ENCODE measurements at regions not wholly inside any gene's neighbourhood (a gene's known extent, or its start where the extent isn't known, plus 50 kb on each side); places are given as distances from the start of the nearest gene placed in this dataset.

- Histone ChIP-seq H3K27me3 (replicated peaks in 1 of 2; ENCODE audit: control insufficient read depth in 2 of 2, insufficient read depth in 2 of 2, low read length in 1 of 2) (no peaks in the 10 kb centered on the region), H3K4me2 (ENCODE audit: control insufficient read depth, insufficient read depth) (no peak overlapping the region), H3K9me3 (replicated peaks; ENCODE audit: control insufficient read depth, insufficient read depth, low read length) (no peaks in the 10 kb centered on the region), H3K4me3 (no peak overlapping the region), H3K79me2 (ENCODE audit: control insufficient read depth, insufficient read depth, low read length) (no peaks in the 10 kb centered on the region), H3K4me1 (ENCODE audit: control insufficient read depth, insufficient read depth, low read length) (no peaks in the 10 kb centered on the region), H3K36me3 (ENCODE audit: control insufficient read depth in 2 of 2, insufficient read depth in 2 of 2, low read length in 1 of 2) (no peaks in the 10 kb centered on the region), H3K27ac (ENCODE audit: control insufficient read depth, insufficient read depth) (no peak overlapping the region), H3K9ac (ENCODE audit: control insufficient read depth, insufficient read depth, low read length) (no peak overlapping the region), H4K20me1 (ENCODE audit: control insufficient read depth, insufficient read depth) (no peaks in the 10 kb centered on the region), H2AFZ (ENCODE audit: control insufficient read depth, low read depth, low read length) (no peak overlapping the region)
- 31% methylated on average over 5 of the region's 5 CpGs for WGBS (ENCODE audit: insufficient coverage, insufficient replicate concordance, low lambda C conversion rate, missing lambda C conversion rate)
- TF ChIP-seq TBL1XR1 (IDR thresholded peaks at IDR 0.05; ENCODE audit: low read depth, low read length) (no peak), NFXL1 (IDR thresholded peaks at IDR 0.05; ENCODE audit: borderline replicate concordance) (no peak), SIN3A (IDR thresholded peaks at IDR 0.05; ENCODE audit: low read depth, low read length) (no peak), DPF2 (IDR thresholded peaks at IDR 0.05) (no peak), NRF1 (conservative IDR thresholded peaks at IDR 0.05; ENCODE audit: low read depth, low read length) (no peak), CEBPB (IDR thresholded peaks at IDR 0.05; ENCODE audit: borderline replicate concordance in 1 of 2, low read depth in 2 of 2, low read length in 2 of 2) (no peak), FOXK2 (IDR thresholded peaks at IDR 0.05) (no peak), TCF7 (IDR thresholded peaks at IDR 0.05; ENCODE audit: borderline replicate concordance) (no peak), BMI1 (IDR thresholded peaks at IDR 0.05; ENCODE audit: borderline replicate concordance) (no peak), TARDBP (IDR thresholded peaks at IDR 0.05; ENCODE audit: borderline replicate concordance) (no peak), E2F4 (IDR thresholded peaks at IDR 0.05; ENCODE audit: low read depth, low read length) (no peak), SUPT20H (IDR thresholded peaks at IDR 0.05; ENCODE audit: borderline replicate concordance, control insufficient read depth, low read depth, low read length) (no peak), NFYA (IDR thresholded peaks at IDR 0.05; ENCODE audit: borderline replicate concordance, low read depth, low read length) (no peak), SIX5 (IDR thresholded peaks at IDR 0.05; ENCODE audit: low read depth, low read length, severe bottlenecking) (no peak), BRCA1 (IDR thresholded peaks at IDR 0.05; ENCODE audit: low read depth, low read length) (no peak)
- intact Hi-C loops (cut with micrococcal nuclease; ENCODE audit: unreplicated experiment) (no loop called here), in situ Hi-C loops (cut with MboI) (no loop called here)
- RAD21 ChIA-PET (ENCODE audit: unreplicated experiment), result no interaction called here
- DNase-seq (ENCODE audit: low read depth, low spot score), result no peak
- POLR2A ChIA-PET, result no interaction called here
- no peak for ATAC-seq
- CTCF ChIA-PET, result no interaction called here
- no TSS peak for BruUV-seq (replicated peaks)
- SMC1A ChIA-PET (ENCODE audit: uncharacterized antibody, unreplicated experiment), result interaction anchor here (1.0 to 1.6 kb wide), 2 partner anchors 8 to 22 kb away, joined by 3 to 6 read pairs; no protein-coding TSS in a partner anchor
- FAIRE-seq, result no peak
Measured at GRCh38 chr6:128659878-128660622, 139.7 kb upstream of the PTPRK start.

Measured in GM12878 (cell line).